HG03432 (cell line): ENCODE measurements at regions not wholly inside any gene's neighbourhood (a gene's known extent, or its start where the extent isn't known, plus 50 kb on each side); places are given as distances from the start of the nearest gene placed in this dataset.

Experiments
- ATAC-seq: cut with Tn5 transposase; IDR thresholded peaks from one replicate; pipeline ENCODE4 v1.9.1; 2021; ENCODE audit warnings: mild to moderate bottlenecking, moderate library complexity; ENCODE audit not compliant: unreplicated experiment

- no peak for ATAC-seq
Observed at GRCh38 chr4:15262396-15262795, 165.4 kb upstream of the C1QTNF7 start.

- no peak for ATAC-seq
Observed at GRCh38 chr4:15270201-15270600, 157.6 kb upstream of the C1QTNF7 start.

GRCh38 chr4:15286041-15286440 lies 141.8 kb upstream of the C1QTNF7 start:
- ATAC-seq: no peak

- ATAC-seq: no peak
Observed at GRCh38 chr4:15291122-15291521, 136.7 kb upstream of the C1QTNF7 start.

- ATAC-seq: no peak
Observed at GRCh38 chr4:15293711-15294110, 134.1 kb upstream of the C1QTNF7 start.

- ATAC-seq: no peak
Observed at GRCh38 chr4:15294202-15294601, 133.6 kb upstream of the C1QTNF7 start.

DNA sequence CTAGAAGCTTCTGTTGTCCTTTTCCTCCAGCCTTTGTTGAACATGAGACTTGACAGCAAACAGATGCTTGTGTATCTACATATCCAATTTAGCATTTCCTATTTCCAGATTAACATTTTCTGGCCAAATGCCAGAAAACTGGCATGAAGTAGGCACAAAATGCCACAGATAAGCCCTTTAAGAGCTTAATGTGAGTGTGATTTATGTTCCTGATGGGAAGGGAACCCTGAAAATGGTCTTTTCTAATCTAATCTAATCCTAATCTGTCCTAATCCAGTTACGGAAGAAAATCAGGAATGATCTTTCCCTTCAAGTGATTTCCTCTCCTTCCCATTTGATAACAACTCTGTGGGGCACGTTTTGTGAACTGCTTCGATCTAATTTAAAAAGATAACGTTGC lies 133.0 kb upstream of the C1QTNF7 start:
- no peak for ATAC-seq

DNA sequence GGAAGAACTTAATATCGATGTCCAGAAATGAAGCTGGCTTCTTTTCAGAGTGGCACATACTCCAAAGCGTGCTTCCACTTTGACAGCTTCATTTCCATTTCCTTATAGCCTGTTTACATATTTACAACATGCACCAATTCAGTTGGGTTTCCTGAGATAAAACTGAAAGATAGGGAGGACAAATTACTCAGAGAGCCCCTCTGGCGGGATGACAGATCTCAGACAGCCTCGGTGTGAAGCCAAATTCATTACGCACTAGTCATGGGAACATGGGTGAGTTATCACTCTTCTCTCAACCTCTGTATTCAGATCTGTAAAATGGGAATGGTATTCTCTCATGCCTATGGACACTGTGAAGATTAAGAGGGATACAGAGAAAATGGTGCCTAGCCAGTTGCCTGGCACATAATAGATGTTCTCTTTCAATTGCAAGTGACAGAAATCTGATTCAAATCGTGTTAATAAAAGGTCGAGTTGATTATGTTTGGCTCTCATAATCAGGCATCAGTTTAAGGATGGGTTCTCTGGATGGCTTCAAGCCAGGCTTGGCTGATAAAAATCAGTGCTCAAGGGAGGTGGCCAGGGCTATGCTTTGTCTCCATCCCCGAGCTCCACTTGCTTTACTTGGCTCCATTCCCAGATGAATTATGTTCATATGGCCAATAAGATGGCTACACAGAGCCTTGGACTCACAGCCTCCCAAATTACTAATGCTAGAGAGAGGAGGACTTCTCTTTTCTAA lies 132.2 kb upstream of the C1QTNF7 start:
- no peak for ATAC-seq

DNA sequence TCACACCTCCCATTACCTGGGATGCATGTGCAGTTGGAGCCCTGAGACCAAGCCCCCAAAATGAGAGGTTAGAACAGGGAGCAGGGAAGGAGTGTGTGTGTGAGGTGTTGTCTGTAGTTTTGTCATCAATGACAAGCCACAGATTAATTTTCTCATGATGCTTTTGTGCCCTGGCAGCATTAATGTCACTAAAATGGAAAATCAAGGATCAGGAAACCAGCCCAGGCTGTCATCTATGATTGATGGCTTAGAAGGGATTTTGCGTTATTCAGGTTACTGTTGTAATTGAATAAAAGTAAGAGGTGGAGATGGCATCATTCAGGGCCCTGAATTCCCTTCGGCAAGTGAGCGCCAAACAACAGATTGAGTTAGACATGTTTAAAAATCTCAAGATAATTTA lies 130.5 kb upstream of the C1QTNF7 start:
- ATAC-seq: no peak

- no peak for ATAC-seq
Observed at GRCh38 chr4:15299627-15300026, 128.2 kb upstream of the C1QTNF7 start.

GRCh38 chr4:15303052-15303641 lies 124.7 kb upstream of the C1QTNF7 start:
- no peak for ATAC-seq

DNA sequence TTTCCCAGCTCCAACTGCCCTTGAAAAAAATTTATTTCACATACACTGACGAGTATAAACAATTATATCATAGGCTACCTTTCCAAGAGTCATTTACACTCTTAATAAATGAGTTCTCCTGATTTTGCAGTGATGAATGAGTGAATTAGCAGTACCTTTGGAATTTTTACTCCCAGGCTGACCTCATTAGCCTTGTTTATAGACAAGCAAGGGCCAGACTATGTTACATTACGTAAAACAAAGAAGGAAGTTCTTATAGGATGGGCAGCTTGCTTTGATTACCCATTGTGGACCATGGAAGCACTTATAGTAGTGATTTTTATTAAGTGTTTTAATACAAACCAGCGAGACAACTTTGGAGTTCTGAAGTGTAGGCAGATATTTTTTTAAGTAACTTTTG lies 112.9 kb upstream of the C1QTNF7 start:
- ATAC-seq: no peak

DNA sequence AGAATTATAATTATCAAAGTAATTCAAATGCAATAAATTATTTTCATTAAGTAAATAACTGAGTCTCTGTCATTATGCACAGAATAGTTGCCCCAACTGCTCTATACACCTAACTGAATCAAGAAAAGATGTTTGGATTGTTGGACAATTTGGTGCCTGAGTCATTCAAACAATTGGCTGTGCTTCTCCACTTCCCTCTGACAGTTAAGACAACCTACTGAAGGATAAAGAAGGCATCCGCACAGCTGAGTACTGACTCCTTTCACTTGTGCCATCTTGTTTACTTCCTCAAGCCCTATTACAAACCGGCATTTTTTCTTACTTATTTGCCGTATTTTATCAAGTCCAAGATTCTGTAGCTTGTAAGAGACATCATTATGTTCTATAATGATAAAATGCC lies 110.6 kb upstream of the C1QTNF7 start:
- no peak for ATAC-seq

GRCh38 chr4:15318621-15319348 lies 109.0 kb upstream of the C1QTNF7 start:
- no peak for ATAC-seq

GRCh38 chr4:15320121-15320678 lies 107.6 kb upstream of the C1QTNF7 start:
- ATAC-seq: no peak

GRCh38 chr4:15322006-15322405 lies 105.8 kb upstream of the C1QTNF7 start:
- no peak for ATAC-seq

- no peak for ATAC-seq
Observed at GRCh38 chr4:15325987-15326386, 101.8 kb upstream of the C1QTNF7 start.

- no peak for ATAC-seq
Observed at GRCh38 chr4:15327311-15328298, 100.2 kb upstream of the C1QTNF7 start.

DNA sequence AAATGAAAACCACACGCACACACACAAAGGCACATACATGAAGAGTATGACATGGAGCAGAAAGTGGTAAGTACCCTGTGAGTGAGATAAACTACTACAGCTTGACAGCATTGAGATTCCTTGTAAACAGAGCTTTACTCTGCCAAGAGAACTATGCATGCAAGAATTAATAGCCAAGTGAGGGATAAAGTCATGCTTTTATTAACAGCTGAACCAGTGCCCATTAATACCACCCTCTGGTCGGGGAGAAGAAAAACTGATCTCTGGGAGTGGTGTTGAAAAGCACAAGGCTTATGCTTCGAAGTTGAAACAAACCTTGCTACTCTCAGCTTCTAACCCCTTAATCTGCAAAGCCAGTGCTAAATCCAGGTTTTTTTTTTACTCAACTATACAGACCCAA lies 95.9 kb upstream of the C1QTNF7 start:
- no peak for ATAC-seq

GRCh38 chr4:15332377-15332776 lies 95.5 kb upstream of the C1QTNF7 start:
- no peak for ATAC-seq
